ENCODE measurements at regions not wholly inside any gene's neighbourhood (a gene's known extent, or its start where the extent isn't known, plus 50 kb on each side); places are given as distances from the start of the nearest gene placed in this dataset.

- DNase-seq (ENCODE audit: low read depth), result peak; percentile 13
Observed at GRCh38 chr10:105793071-105793470, 1152.0 kb downstream of the SORCS3 start.

- DNase-seq (ENCODE audit: low read depth), result no peak
Observed at GRCh38 chr10:105785721-105786120, 1144.6 kb downstream of the SORCS3 start.

GRCh38 chr10:105783936-105784483 lies 1142.9 kb downstream of the SORCS3 start:
- DNase-seq (ENCODE audit: low read depth), result no peak

GRCh38 chr10:105774881-105775280 lies 1133.8 kb downstream of the SORCS3 start:
- DNase-seq (ENCODE audit: low read depth), result no peak

- no peak for DNase-seq (ENCODE audit: low read depth)
Observed at GRCh38 chr10:105774351-105774750, 1133.3 kb downstream of the SORCS3 start.

GRCh38 chr10:105770524-105771212 lies 1129.6 kb downstream of the SORCS3 start:
- no peak for DNase-seq (ENCODE audit: low read depth)

GRCh38 chr10:105769248-105770184 lies 1128.4 kb downstream of the SORCS3 start:
- DNase-seq (ENCODE audit: low read depth), result no peak

- no peak for DNase-seq (ENCODE audit: low read depth)
Observed at GRCh38 chr10:105763611-105764010, 1122.5 kb downstream of the SORCS3 start.

- no peak for DNase-seq (ENCODE audit: low read depth)
Observed at GRCh38 chr10:105761576-105762260, 1120.6 kb downstream of the SORCS3 start.

- no peak for DNase-seq (ENCODE audit: low read depth)
Observed at GRCh38 chr10:105759669-105760068, 1118.6 kb downstream of the SORCS3 start.

- DNase-seq (ENCODE audit: low read depth), result no peak
Observed at GRCh38 chr10:105758209-105758998, 1117.3 kb downstream of the SORCS3 start.

GRCh38 chr10:105757302-105757701 lies 1116.2 kb downstream of the SORCS3 start:
- no peak for DNase-seq (ENCODE audit: low read depth)

GRCh38 chr10:105756386-105756785 lies 1115.3 kb downstream of the SORCS3 start:
- DNase-seq (ENCODE audit: low read depth), result no peak

- no peak for DNase-seq (ENCODE audit: low read depth)
Observed at GRCh38 chr10:105751688-105752087, 1110.6 kb downstream of the SORCS3 start.

- DNase-seq (ENCODE audit: low read depth), result no peak
Observed at GRCh38 chr10:105745596-105746148, 1104.6 kb downstream of the SORCS3 start.

GRCh38 chr10:105743343-105744056 lies 1102.4 kb downstream of the SORCS3 start:
- no peak for DNase-seq (ENCODE audit: low read depth)

- no peak for DNase-seq (ENCODE audit: low read depth)
Observed at GRCh38 chr10:105742923-105743322, 1101.8 kb downstream of the SORCS3 start.

- peak; percentile 10 for DNase-seq (ENCODE audit: low read depth)
Observed at GRCh38 chr10:105742184-105742583, 1101.1 kb downstream of the SORCS3 start.

GRCh38 chr10:105734479-105734878 lies 1093.4 kb downstream of the SORCS3 start:
- DNase-seq (ENCODE audit: low read depth), result no peak

GRCh38 chr10:105733924-105734323 lies 1092.8 kb downstream of the SORCS3 start:
- DNase-seq (ENCODE audit: low read depth), result no peak
